Stimulated activated naive CD8-positive, alpha-beta T cell treated with anti-CD3 and anti-CD28 coated beads, Interleukin-15, amount 100 ng/mL, for 72 hours (primary cell): ENCODE measurements at regions not wholly inside any gene's neighbourhood (a gene's known extent, or its start where the extent isn't known, plus 50 kb on each side); places are given as distances from the start of the nearest gene placed in this dataset.
"Not testable (repeated sequence)": the region's sequence is repeated elsewhere in the genome, so short reads cannot be mapped to it uniquely, and the experiment has no call there.

Experiments used
- ATAC-seq: fragments of 150-1000 bp; cut with Tn5 transposase; 2 replicates; pipeline ENCODE4 v1.10.0; 2021; ENCODE audit warnings: mild to moderate bottlenecking, moderate library complexity
- DNase-seq, 2 donors: peaks; one replicate each; pipeline ENCODE4 v3.0.0; 2021 to 2022
- H3K27ac Mint-ChIP-seq, 2 donors: one replicate each; pipeline ENCODE4 v1.8.0; 2022; ENCODE audit warnings: mild to moderate bottlenecking in 2 of 2, mixed read lengths in 2 of 2, moderate library complexity in 2 of 2
- H3K27me3 Mint-ChIP-seq: one replicate; pipeline ENCODE4 v1.8.0; 2022; ENCODE audit warnings: mixed read lengths
- H3K4me1 Mint-ChIP-seq: one replicate; pipeline ENCODE4 v1.8.0; 2022; ENCODE audit warnings: mild to moderate bottlenecking, mixed read lengths
- H3K4me3 Mint-ChIP-seq, 2 donors: one replicate each; pipeline ENCODE4 v1.8.0; 2022; ENCODE audit warnings: mild to moderate bottlenecking in 2 of 2, mixed read lengths in 2 of 2, moderate library complexity in 1 of 2
- H3K9me3 Mint-ChIP-seq, 2 donors: one replicate each; pipeline ENCODE4 v1.8.0; 2022; ENCODE audit warnings: mixed read lengths in 2 of 2

DNA sequence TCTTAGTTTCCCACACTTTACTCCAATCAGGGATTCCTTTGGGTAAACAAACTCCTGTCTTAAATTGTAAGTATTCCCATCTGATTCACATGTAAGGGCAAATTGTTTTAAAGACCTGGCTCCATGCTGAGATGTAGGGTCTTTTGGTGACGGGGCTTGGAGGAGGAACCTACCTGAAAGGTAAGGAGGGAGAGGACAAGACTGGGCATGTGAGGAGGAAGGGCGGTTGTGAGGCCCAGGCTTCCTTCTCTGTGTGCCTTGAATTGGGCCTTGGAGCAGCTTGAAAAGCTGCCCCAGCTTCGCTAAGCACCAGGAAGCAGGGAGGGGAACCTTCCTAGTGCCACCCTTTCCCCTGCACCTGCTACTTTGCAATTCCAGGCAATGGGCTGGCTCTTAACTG is 86.8 kb downstream of the C9orf152 start:
- ATAC-seq (no peak), DNase-seq (no peak)
- Mint-ChIP-seq H3K4me1 (peaks cover 10% of the 10 kb centered on the region), H3K9me3 (no peaks in the 10 kb centered on the region), H3K27me3 (no peaks in the 10 kb centered on the region), H3K27ac (no peak overlapping the region), H3K4me3 (no peak overlapping the region)

DNA sequence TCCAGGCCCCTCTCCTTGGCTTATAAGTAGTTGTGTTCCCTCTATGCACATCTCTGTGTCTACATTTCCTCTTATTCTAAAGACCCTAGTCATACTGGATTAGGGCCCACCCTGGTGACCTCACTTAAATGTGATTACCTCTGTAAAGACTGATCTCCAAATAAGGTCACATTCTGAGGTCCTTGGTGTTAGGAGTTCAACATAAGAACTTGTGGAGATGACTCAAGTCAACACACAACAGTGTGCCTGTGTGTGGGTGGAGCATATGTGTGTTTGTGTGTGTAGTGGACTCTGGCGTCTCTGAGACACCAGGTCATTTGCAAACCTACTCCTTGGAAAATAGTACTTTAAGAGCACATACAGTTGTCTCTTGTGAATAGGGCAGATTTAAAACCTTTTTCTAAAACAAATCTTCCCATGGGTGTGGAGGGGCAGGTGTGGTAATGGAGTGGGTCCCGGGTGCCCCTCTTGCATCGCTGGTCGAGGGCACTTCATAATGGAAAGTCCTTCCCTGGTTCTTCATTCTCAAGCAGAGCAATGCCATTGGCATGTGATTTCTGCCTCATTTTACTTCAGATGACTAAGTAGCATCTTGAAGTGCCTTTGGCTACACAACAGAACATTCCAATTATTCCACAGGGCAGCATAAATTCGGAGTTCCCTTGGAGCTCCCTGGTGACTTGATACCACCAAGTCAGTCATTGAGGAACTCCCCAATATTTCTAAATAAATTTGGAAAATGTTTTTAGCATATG is 84.4 kb downstream of the C9orf152 start:
- DNase-seq (no peak), ATAC-seq (no peak)
- Mint-ChIP-seq H3K9me3 (no peaks in the 10 kb centered on the region), H3K27me3 (no peaks in the 10 kb centered on the region), H3K27ac (no peak overlapping the region), H3K4me1 (peaks cover 24% of the 10 kb centered on the region), H3K4me3 (no peak overlapping the region)

DNA sequence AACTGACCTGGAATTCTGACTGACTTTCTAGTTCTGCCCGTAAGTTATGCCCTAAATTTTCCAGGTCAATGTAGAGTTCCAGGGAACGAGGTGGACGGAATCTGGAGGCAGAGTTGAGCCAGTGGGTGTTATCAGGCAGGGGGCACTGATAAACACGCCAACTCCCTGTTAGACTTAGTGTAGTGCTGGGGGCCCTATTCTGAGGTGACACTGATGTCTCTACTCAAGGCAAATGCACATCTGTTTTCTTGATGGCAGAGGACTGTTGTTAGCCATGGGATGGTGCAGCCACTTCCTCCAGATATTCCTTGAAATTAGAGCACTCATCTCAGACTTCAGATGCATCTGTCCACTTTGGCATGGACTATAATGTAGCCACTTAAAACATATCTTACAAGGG is 83.5 kb downstream of the C9orf152 start:
- H3K4me1 Mint-ChIP-seq: peaks cover 24% of the 10 kb centered on the region
- ATAC-seq: no peak

DNA sequence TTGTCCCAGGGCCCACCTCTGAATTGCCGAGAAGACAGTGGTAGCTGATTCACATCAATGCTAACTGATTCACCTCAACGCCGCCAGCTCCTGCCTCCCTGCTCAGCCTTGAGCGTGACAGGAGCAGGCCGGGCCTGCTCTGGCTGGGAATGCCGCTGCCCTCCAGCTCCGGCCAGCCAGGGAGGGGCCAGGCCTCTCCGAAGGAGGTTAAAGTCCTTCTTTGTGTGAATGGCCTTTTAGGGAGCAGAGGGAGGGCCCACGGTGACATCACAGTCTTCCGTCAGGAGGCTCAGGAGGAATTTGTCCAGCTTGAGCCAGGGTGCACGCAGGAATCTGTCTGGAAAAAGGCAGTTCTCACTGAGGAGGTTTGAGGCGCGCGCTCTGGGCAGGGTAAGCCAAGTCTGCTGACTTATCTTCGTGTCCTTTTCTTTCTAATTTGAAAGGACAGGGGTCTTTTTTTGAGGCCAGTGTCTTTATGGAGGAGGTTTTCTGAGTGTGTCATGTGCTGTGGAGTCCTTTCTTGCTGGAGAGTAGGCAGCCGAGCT is 82.7 kb downstream of the C9orf152 start:
- Mint-ChIP-seq H3K4me1 (peaks cover 24% of the 10 kb centered on the region), H3K9me3 (no peaks in the 10 kb centered on the region), H3K27ac (no peak overlapping the region), H3K27me3 (no peaks in the 10 kb centered on the region), H3K4me3 (no peak overlapping the region)
- DNase-seq: no peak
- no peak for ATAC-seq

More for the DNA sequence above, 83.5 kb downstream of the C9orf152 start:
- Mint-ChIP-seq H3K9me3 (no peaks in the 10 kb centered on the region), H3K27me3 (no peaks in the 10 kb centered on the region), H3K4me3 (no peak overlapping the region), H3K27ac (no peak overlapping the region)
- no peak for DNase-seq

DNA sequence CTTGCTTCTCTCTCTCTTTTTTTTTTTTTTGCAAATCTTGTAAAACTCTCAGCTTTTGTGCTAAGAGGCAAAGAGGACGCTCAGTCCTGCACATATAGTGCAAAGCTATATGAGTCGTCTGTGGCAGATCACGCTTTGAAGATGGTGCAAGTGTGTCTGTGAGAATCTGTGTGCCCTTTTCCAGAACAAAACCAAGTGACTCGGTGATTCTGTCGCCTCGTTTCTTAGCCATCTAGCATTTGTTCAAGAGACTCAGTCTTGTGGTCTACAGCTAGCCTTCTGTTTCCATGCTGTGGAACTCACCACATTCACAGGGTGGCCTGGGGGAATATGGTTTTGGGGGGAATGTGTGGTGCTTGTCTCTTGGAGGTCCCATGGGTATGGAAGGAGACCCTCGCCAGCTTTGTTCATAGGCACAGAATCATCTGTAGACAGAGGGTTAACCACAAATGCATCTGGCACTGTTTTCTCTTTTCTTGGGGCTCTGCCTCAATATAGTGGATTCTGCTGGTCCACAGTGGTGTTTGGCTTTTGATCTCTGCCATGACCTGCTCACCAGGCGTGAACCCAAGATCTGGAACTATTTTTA is 82.1 kb downstream of the C9orf152 start:
- peaks cover 24% of the 10 kb centered on the region for H3K4me1 Mint-ChIP-seq

DNA sequence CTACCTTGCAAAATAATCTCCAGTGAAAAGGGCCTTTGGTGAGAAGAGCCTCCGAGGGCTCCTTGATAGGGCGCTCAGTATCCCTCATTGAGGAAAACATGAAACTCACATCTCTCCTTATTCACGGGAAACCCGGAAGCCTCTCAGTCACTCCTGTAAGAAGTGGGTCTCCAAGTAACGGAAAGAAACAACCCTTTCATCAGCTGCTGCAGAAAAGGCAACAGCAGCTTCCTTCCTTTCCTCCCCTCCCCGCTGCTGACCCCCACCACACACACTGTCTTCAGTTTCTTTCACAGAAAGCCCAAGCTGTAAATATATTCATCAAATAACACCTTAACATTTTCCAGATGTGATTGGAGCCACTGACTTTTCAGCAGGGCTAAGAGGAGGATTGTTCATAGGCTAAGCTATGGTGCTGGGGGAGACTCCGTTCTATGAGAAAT is 81.4 kb downstream of the C9orf152 start:
- ATAC-seq: peak; percentile 29
- no peak for DNase-seq
- H3K27ac Mint-ChIP-seq: peak overlapping the region; percentile 54 to 76
- H3K27me3 Mint-ChIP-seq: no peaks in the 10 kb centered on the region
- H3K9me3 Mint-ChIP-seq: no peaks in the 10 kb centered on the region
- H3K4me3 Mint-ChIP-seq: peak overlapping the region in 1 of 2 donors; percentile 29
- peaks cover 24% of the 10 kb centered on the region for H3K4me1 Mint-ChIP-seq

More for the DNA sequence above, 82.1 kb downstream of the C9orf152 start:
- no peak for DNase-seq
- Mint-ChIP-seq H3K27ac (peak overlapping the region in 1 of 2 donors; percentile 21), H3K4me3 (no peak overlapping the region), H3K27me3 (no peaks in the 10 kb centered on the region), H3K9me3 (no peaks in the 10 kb centered on the region)
- peak; percentile 12 for ATAC-seq

DNA sequence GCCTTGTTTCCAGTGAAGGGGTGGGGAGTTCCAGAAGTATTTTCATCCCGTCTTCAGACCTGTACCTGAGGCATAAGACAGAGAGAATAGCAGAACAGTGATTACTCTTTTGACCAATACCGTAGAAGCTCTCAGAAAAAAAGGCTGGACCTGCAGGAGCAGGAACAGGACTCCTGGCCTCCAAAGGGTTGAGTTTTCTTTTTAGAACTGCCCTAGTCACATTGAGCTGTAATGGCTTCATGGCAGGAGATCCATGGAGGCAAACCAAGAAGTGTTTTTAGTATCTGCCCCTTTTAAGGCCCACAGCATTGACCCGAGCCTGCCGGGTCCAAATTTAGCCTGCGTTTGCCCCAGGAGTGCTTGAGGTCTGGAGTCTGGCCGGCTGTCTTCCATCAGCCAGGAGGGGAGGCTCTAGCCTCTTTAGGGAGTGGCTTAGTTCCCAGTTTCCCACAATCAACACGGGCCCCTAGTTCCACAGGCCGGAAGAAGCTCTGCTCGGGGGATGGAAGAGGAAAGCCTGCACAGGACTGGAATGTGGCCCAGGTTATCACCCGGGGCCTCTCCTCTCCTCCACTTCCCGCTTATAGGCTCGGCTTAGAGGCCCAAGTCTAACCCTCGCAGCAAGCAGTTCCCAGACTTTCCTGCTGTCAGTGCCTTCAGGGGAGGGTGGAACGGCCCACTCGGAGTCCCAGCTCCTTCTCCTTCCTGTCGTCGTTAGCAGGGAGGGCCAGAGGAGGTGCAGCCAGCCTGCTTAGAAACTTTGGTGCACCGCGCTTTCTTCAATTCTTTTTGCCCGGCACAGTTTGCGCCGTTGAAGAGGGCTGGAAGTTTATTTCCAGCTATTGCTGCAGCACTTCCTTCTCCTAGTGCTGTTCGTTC is 80.7 kb downstream of the C9orf152 start:
- Mint-ChIP-seq H3K27me3 (no peaks in the 10 kb centered on the region), H3K27ac (no peak overlapping the region), H3K4me1 (peaks cover 24% of the 10 kb centered on the region), H3K4me3 (peak overlapping the region in 1 of 2 donors; percentile 29), H3K9me3 (no peaks in the 10 kb centered on the region)
- ATAC-seq (no peak), DNase-seq (no peak)

DNA sequence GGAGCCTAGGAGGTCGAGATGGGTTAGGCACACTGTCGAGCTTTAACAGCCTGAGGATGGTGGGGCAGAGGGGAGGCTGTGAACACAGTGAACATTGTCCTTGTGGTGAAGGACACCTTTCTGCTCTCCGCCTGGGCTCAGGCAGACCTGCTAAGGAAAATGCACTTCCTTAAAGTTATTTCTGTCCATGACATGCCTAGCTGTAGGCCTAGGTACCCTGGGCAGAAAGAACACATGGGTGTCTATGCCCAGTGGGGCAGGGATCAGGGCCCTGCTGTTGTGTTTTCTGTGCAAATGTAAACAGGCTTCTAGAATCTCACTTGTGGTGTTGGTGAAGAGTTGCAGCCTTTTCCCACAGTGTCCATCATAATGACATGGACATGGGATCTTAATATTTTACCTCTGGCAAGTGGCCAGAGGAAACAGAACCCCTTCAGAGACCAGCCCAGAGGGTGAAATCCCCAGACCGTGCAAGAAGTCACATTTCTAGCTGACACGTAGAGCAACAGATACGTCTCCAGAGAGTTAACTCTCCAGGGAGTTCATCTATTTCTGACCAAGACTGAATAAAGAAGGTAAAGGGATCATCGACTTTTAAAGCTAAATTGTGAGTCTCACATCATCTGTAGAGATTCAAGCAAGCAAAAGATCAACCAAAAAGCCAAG is 79.2 kb downstream of the C9orf152 start:
- no peaks in the 10 kb centered on the region for H3K9me3 Mint-ChIP-seq
- H3K27ac Mint-ChIP-seq: no peak overlapping the region
- ATAC-seq (no peak), DNase-seq (no peak)
- H3K27me3 Mint-ChIP-seq: peaks cover 7% of the 10 kb centered on the region
- peaks cover 24% of the 10 kb centered on the region for H3K4me1 Mint-ChIP-seq
- no peak overlapping the region for H3K4me3 Mint-ChIP-seq

DNA sequence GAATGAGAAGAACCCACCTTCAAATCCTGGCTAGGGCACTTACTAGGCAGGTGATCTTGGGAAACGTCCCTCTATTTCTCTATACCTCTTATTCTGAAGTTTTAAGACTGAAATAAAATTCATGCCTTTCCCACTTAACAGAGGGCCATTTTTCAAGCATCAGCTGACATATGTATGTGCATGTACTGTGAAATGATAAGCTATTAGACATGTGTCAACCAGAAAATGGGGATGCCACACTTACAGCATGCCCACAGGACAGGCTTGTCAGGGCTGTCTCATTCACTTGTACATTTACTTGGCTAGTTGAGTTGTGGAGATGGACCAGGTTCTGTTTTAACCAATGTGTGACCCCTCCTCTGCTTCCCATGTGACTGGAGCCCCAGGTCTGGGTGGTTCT is 78.5 kb downstream of the C9orf152 start:
- DNase-seq (no peak), ATAC-seq (no peak)
- Mint-ChIP-seq H3K9me3 (no peaks in the 10 kb centered on the region), H3K4me1 (peaks cover 24% of the 10 kb centered on the region), H3K4me3 (no peak overlapping the region), H3K27me3 (peaks cover 7% of the 10 kb centered on the region), H3K27ac (no peak overlapping the region)

DNA sequence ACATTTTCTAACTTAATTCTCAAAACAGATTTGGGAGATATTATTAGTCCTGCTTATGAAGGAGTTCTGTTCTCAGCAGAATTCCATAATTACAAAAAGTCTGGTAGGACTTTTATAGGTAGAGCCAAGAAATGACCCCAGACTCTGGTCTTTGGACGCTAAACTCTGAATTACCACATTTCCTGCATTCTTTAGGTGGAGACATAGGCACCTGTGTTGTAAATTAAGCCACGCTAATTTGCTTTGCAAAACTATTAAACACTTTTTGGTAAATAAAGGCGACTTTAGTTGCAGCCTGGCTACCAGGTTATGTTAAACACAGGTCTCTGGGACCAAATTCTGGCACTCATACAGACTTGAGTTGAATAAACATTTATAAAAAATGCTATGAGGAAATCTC is 77.7 kb downstream of the C9orf152 start:
- no peak for ATAC-seq
- no peak overlapping the region for H3K4me3 Mint-ChIP-seq
- H3K9me3 Mint-ChIP-seq: no peaks in the 10 kb centered on the region
- H3K27me3 Mint-ChIP-seq: peaks cover 7% of the 10 kb centered on the region
- no peak overlapping the region for H3K27ac Mint-ChIP-seq
- DNase-seq: no peak
- H3K4me1 Mint-ChIP-seq: peaks cover 24% of the 10 kb centered on the region

DNA sequence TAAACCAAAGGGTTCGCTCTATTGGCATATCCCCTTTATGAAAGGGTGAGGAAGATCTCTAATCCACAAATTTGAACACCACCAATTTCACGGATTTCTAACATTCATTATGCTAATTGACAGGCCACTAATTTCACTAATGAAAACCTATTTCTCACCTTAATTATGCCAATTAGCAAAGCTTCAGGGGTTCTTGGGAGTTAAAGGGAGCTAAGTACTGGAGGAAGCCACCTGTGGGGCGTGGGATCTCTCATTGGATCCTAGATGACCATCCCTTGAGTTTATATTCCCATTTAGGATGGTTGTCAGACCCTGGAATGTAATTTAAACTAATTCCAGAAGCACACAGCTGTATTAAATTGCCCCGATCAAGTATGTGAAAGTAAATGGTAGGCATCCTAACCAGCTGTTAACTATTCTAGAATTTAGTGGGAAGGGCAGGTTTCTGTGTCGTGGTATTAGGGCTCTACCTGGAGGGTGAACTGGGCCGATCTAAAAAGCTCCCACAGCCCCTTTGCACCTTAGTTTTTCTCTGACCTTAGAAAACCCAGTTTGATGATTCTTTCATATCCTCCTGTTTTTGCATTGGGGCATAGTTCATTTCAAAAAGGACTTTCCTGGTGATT is 77.1 kb downstream of the C9orf152 start:
- no peak for ATAC-seq
- peaks cover 7% of the 10 kb centered on the region for H3K27me3 Mint-ChIP-seq
- H3K9me3 Mint-ChIP-seq: no peaks in the 10 kb centered on the region
- DNase-seq: no peak
- no peak overlapping the region for H3K4me3 Mint-ChIP-seq
- H3K27ac Mint-ChIP-seq: peak overlapping the region in 1 of 2 donors; percentile 12
- H3K4me1 Mint-ChIP-seq: peaks cover 17% of the 10 kb centered on the region

DNA sequence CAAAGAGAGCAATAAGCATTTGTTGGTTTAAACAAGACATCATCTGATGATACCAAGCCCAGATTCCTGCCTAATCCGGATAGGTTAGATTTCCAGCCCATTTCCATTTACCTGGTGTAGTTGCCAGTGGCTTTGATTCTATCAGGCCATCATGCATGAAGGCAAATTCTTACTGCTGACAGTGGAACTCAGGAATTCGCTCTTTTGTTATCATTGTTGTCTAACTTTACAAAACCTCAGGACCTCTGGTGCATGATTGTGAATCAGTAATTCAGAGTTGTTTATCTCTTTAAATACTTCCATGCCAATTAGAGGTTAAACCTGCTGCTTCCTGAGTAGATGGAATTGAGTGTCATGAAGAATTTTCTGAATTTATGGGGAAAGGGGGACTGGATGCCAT is 76.5 kb downstream of the C9orf152 start:
- H3K27ac Mint-ChIP-seq: no peak overlapping the region
- peaks cover 11% of the 10 kb centered on the region for H3K27me3 Mint-ChIP-seq
- no peak overlapping the region for H3K4me3 Mint-ChIP-seq
- no peaks in the 10 kb centered on the region for H3K9me3 Mint-ChIP-seq
- no peak for DNase-seq
- ATAC-seq: no peak
- H3K4me1 Mint-ChIP-seq: peaks cover 12% of the 10 kb centered on the region

DNA sequence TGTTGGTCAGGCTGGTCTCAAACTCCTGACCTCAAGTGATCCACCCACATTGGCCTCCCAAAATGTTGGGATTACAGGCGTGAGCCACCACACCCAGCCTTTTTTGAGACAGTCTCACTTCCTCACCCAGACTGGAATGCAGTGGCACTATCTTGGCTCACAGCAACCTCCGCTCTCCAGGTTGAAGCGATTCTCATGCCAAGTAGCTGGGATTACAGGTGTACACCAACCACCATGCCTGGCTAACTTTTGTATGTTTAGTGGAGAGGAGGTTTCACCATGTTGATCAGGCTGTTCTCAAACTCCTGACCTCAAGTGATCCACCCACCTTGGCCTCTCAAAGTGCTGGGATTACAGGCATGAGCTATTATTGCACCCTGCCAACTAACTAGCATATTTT is 75.4 kb downstream of the C9orf152 start:
- not testable (repeated sequence) for ATAC-seq, H3K4me1 Mint-ChIP-seq, H3K9me3 Mint-ChIP-seq, H3K27ac Mint-ChIP-seq, DNase-seq, H3K4me3 Mint-ChIP-seq
- H3K27me3 Mint-ChIP-seq: peaks cover 14% of the 10 kb centered on the region

DNA sequence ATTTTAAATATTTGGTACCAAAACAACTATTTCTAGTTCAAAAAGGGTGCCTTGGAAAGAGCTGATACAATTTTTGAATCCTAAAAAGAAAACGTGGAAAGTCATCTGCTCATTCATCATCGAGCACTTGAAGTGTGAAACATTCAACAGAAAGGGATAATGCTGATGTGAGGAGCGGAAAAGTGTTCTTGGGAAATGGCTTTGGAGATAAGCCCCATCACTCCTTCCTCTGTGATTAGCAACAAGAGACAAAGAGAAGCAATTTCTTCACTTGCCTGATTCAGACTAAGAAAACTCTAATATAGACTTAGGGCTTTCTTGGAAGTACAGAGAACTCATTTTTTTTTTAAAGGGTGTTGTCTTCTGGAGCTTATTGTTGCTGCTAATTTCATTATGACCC is 74.9 kb downstream of the C9orf152 start:
- Mint-ChIP-seq H3K27me3 (peaks cover 14% of the 10 kb centered on the region), H3K4me3 (no peak overlapping the region), H3K9me3 (no peaks in the 10 kb centered on the region), H3K4me1 (no peaks in the 10 kb centered on the region), H3K27ac (no peak overlapping the region)
- ATAC-seq: no peak
- no peak for DNase-seq
